Fibroblast of the aortic adventitia (primary cell): ENCODE measurements at regions not wholly inside any gene's neighbourhood (a gene's known extent, or its start where the extent isn't known, plus 50 kb on each side); places are given as distances from the start of the nearest gene placed in this dataset.

Experiments
- DNase-seq: peaks from one replicate; pipeline ENCODE4 v3.0.0-alpha.2; 2010; ENCODE audit warnings: low read depth
- H3K4me3 ChIP-seq: 2 replicates; pipeline ENCODE4 v1.5.1; 2011; ENCODE audit warnings: low read depth, mild to moderate bottlenecking, control low read depth, low read length, moderate library complexity
- CTCF ChIP-seq: IDR thresholded peaks from 2 replicates; pipeline ENCODE4 v1.5.1; 2011; ENCODE audit warnings: mild to moderate bottlenecking, low read length, control low read depth, inconsistent platforms; ENCODE audit not compliant: insufficient read depth

GRCh38 chr11:87398931-87399330 lies 361.2 kb downstream of the TMEM135 start:
- TF ChIP-seq CTCF: no peak
- peak; percentile 79 for DNase-seq
- no peak overlapping the region for H3K4me3 ChIP-seq

GRCh38 chr11:87397011-87397865 lies 359.5 kb downstream of the TMEM135 start:
- no peak for DNase-seq
- TF ChIP-seq CTCF: no peak
- no peak overlapping the region for H3K4me3 ChIP-seq

GRCh38 chr11:87394924-87395323 lies 357.2 kb downstream of the TMEM135 start:
- H3K4me3 ChIP-seq: no peak overlapping the region
- DNase-seq: no peak
- TF ChIP-seq CTCF: no peak

- H3K4me3 ChIP-seq: no peak overlapping the region
- no peak for DNase-seq
- no peak for TF ChIP-seq CTCF
These were observed 354.9 kb downstream of the TMEM135 start for GRCh38 chr11:87392665-87393064.

- TF ChIP-seq CTCF: no peak
- H3K4me3 ChIP-seq: no peak overlapping the region
- peak; percentile 84 for DNase-seq
These were observed 353.8 kb downstream of the TMEM135 start for GRCh38 chr11:87391496-87391895.

- no peak for TF ChIP-seq CTCF
- no peak overlapping the region for H3K4me3 ChIP-seq
- DNase-seq: no peak
These were observed 346.5 kb downstream of the TMEM135 start for GRCh38 chr11:87384078-87384729.
